ENCODE measurements at regions not wholly inside any gene's neighbourhood (a gene's known extent, or its start where the extent isn't known, plus 50 kb on each side); places are given as distances from the start of the nearest gene placed in this dataset.

DNA sequence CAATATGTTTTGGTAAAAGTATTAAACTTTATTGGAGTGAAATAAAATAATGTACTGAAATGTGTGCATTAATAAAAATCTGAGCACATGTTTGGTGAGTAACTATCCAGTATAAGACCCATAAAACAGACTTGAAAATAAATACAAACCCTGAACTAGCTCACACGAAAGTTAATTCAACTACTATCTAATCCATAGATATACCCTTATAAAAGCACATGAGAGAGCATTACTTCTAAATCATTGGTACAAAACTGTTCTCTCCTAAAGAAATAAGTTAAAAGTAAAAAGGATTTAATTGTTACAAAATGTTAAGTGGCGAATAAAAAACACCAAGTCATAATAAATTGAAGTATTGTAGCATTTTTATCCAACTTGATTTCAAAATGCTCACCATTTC is 295.6 kb downstream of the PTPRC start:
- TF ChIP-seq POLR2A (IDR thresholded peaks at IDR 0.05) = no peak
- TF ChIP-seq, protein P1, sequence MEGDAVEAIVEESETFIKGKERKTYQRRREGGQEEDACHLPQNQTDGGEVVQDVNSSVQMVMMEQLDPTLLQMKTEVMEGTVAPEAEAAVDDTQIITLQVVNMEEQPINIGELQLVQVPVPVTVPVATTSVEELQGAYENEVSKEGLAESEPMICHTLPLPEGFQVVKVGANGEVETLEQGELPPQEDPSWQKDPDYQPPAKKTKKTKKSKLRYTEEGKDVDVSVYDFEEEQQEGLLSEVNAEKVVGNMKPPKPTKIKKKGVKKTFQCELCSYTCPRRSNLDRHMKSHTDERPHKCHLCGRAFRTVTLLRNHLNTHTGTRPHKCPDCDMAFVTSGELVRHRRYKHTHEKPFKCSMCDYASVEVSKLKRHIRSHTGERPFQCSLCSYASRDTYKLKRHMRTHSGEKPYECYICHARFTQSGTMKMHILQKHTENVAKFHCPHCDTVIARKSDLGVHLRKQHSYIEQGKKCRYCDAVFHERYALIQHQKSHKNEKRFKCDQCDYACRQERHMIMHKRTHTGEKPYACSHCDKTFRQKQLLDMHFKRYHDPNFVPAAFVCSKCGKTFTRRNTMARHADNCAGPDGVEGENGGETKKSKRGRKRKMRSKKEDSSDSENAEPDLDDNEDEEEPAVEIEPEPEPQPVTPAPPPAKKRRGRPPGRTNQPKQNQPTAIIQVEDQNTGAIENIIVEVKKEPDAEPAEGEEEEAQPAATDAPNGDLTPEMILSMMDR (IDR thresholded peaks at IDR 0.05) = no peak
- no peak for TF ChIP-seq POLR2AphosphoS5 (IDR thresholded peaks at IDR 0.05)
- TF ChIP-seq EP300 (IDR thresholded peaks at IDR 0.05) = no peak

Measured in sigmoid colon (tissue), 4 donors.